WTC11 (cell line): ENCODE measurements at regions not wholly inside any gene's neighbourhood (a gene's known extent, or its start where the extent isn't known, plus 50 kb on each side); places are given as distances from the start of the nearest gene placed in this dataset.

ENCODE experiments used
- NR2C2 ChIP-seq: sonication (generic); formaldehyde crosslinking; IDR thresholded peaks from 2 replicates; pipeline ENCODE4 v1.8.0; 2022; ENCODE audit warnings: mild to moderate bottlenecking, missing genetic modification reagents
- TF ChIP-seq, protein P1 (sequence below): fragments of 200-600 bp; IDR thresholded peaks from 2 replicates; pipeline ENCODE4 v1.8.0; 2022; ENCODE audit warnings: antibody characterized with exemption

DNA sequence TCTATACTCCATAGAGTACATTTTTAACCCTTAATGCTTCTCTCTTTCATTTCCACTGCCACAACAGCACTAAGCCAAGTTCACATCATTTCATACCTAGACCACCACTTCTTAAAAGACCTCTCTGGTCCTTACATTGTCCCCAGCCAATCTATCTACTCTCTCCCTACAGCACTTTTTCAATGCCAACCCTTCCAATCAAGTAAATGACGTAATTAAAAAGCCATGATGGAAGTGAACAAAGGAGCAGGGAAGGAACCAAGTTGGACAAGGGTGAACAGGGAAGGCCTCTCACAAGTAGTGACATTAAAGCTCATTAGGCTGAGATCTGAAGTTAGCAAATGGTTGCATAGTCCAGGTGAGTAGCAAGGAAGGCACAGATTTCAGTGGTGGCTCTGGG lies 195.1 kb upstream of the CCDC150 start:
- no peak for TF ChIP-seq NR2C2
- TF ChIP-seq, protein P1, sequence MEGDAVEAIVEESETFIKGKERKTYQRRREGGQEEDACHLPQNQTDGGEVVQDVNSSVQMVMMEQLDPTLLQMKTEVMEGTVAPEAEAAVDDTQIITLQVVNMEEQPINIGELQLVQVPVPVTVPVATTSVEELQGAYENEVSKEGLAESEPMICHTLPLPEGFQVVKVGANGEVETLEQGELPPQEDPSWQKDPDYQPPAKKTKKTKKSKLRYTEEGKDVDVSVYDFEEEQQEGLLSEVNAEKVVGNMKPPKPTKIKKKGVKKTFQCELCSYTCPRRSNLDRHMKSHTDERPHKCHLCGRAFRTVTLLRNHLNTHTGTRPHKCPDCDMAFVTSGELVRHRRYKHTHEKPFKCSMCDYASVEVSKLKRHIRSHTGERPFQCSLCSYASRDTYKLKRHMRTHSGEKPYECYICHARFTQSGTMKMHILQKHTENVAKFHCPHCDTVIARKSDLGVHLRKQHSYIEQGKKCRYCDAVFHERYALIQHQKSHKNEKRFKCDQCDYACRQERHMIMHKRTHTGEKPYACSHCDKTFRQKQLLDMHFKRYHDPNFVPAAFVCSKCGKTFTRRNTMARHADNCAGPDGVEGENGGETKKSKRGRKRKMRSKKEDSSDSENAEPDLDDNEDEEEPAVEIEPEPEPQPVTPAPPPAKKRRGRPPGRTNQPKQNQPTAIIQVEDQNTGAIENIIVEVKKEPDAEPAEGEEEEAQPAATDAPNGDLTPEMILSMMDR: no peak
